Medulla oblongata (tissue), 1 donor: ENCODE measurements at regions not wholly inside any gene's neighbourhood (a gene's known extent, or its start where the extent isn't known, plus 50 kb on each side); places are given as distances from the start of the nearest gene placed in this dataset.
"Not testable (repeated sequence)": the region's sequence is repeated elsewhere in the genome, so short reads cannot be mapped to it uniquely, and the experiment has no call there.

Source experiments
- DNase-seq: peaks from one replicate; pipeline ENCODE4 v3.0.0-alpha.2; 2015; ENCODE audit errors: extremely low spot score

- DNase-seq, result no peak
Observed at GRCh38 chrX:115402299-115402698, 112.8 kb downstream of the LUZP4 start.

- no peak for DNase-seq
Observed at GRCh38 chrX:115408771-115409400, 119.4 kb downstream of the LUZP4 start.

GRCh38 chrX:115409551-115409950, 120.0 kb downstream of the LUZP4 start:
- no peak for DNase-seq

DNA sequence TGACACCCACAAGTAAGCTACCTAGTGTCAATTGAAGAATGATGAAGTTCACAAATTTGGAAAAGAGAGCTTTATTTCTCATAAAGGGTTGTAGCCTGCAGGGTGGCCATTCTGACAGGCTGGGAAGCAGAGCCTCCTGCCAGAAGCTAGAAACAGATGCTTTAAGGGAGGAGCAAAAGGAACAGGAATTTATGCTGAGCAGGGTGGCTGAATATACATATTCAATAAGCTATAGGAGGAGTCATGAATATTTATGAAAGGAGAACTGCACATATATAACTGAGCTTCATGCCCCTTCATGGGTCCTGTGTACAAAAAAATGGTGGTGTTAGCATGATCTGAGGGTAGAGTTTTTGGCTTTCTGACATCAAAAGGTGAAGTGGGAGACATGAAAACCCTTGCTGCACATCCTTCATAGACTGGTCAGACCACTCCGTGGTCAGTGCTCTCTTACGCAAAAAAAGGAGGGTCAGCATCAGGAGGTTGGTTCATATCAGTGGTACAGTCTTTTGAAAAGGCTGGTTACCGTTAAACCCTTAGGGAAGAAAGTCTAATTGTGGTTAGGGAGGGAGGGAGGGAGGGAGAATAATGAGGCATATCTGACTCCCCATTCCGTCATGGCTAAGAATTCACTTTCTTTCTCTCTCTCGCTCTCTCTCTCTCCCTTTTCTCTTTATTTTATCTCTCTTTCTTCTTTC, 121.4 kb downstream of the LUZP4 start:
- no peak for DNase-seq

DNA sequence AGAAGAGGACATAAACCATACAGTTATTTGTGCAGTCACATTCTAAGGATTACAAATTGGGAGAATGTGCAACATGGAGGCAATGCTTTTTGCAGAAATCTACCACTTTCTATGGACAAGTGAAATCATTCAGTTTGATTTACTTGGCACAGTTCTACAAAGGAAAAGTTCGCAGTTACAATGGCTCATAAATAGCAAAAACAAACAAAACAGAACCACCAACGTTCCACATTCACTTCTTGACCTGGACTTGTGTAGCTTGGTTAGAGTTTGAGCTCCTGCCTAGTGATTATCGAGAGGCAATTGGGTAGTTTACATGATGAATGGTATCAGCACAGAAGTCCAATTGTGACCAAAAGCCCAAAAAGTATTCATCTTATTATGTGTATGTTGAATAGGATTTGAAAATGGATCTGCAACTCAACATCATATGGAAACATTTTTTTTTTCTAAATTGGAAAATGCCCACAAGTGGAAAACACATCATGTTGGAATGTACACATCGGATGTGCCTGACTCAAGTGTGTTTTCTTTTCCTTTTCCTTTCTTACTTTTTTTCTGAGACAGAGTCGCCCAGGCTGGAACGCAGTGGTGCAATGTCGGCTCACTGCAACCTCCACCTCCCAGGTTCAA, 123.8 kb downstream of the LUZP4 start:
- DNase-seq, result no peak

GRCh38 chrX:115419069-115419468, 129.6 kb downstream of the LUZP4 start:
- no peak for DNase-seq

DNA sequence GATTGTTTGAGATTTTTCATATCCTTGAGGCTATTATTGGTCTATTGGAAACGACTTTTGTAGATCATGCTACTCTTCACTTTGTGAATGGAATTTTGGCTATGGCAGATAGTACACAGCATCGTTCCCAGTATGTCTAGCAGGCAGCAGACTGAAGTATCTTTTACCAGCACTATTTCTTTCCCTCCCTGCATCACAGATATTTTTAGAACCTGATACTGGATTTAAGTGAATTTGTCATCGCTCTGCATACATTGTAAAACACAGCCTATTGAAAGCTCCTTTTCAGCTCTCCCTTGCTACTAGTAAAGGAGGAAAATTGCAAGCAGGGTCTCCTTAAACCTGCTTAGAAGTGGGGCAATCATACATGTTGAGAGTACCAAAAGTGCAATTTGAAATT, 133.6 kb downstream of the LUZP4 start:
- DNase-seq, result no peak

DNA sequence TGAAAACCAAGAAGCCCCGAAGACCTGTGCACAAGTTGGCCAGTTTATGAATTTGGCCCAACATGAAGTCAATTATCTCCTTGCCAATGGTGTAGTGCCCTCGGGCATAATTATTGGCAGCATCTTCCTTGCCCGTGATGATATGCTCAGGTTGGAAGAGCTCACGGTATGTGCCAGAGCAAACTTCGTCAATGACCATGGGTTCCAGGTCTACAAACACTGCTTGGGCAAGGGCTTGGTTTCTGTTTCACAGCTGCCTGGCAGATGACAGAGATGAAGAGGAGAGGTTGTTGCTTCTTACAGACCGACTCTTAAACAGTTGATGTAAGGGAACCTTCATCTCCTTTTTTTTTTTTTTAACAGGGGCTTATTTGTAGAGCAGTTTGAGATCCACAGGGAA, 135.6 kb upstream of the PLS3 start:
- DNase-seq, result no peak

- DNase-seq, result no peak
Observed at GRCh38 chrX:115427861-115428410, 133.0 kb upstream of the PLS3 start.

GRCh38 chrX:115434834-115435233, 126.1 kb upstream of the PLS3 start:
- DNase-seq, result not testable (repeated sequence)

GRCh38 chrX:115437841-115438595, 123.0 kb upstream of the PLS3 start:
- no peak for DNase-seq

GRCh38 chrX:115448146-115448545, 112.8 kb upstream of the PLS3 start:
- no peak for DNase-seq

DNA sequence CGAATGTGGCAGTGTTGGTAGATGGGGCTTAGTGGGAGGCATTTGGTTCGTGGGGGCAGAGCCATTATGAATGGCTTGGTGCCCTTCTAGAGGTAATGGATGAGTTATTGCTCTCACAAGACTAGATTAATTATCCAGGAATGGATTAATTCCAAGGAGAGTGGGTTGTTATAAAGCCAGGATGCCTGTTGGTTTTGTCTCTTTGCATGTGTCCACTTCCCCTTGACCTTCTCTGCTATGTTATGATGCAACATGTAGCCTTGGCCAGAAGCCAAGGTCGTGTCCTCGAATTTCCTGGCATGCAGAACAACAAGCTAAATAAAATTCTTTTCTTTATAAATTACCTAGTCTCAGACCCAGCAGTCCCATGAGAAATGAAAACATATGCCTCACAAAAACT, 111.2 kb upstream of the PLS3 start:
- DNase-seq, result peak; percentile 2

GRCh38 chrX:115452251-115452650, 108.7 kb upstream of the PLS3 start:
- DNase-seq, result no peak

GRCh38 chrX:115459883-115460880, 100.8 kb upstream of the PLS3 start:
- DNase-seq, result no peak

- DNase-seq, result no peak
Observed at GRCh38 chrX:115462406-115462805, 98.6 kb upstream of the PLS3 start.

DNA sequence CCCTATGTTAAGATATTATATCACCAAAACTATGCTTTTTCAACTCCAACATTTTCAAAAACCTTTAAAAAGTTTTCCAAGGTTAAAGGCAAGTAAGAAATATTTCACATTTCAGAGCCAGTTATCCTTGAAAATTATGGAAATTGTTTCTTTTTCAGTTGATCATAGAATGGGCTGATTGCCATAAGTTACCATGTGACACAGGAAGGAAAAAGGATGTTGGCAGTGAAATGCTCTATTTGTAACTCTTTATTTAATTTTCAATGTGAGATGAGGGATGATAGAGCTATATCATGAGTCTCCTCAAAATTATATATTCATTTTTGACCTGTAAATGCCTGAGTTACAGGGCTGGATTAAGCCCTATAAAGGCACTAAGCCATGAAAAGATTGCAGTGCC, 93.0 kb upstream of the PLS3 start:
- DNase-seq, result no peak

- no peak for DNase-seq
Observed at GRCh38 chrX:115472131-115472530, 88.8 kb upstream of the PLS3 start.

GRCh38 chrX:115486510-115486909, 74.5 kb upstream of the PLS3 start:
- no peak for DNase-seq

DNA sequence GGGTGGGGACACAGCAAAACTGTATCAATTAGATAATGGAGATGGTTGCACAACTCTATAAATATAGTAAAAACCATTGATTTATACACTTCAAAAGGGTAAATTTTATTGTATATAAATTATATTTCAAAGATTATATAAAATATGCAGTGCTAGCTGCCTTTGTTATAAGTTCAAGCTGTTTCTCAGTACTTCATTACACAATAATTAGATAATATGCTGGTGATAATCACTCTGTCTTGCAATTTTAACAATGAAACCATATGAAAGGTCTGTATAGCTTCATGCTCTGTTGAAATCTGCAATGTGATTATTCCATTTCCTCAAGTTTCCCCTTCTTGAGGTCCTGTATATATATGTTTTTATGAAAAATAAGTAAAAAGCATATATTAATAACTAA, 73.4 kb upstream of the PLS3 start:
- no peak for DNase-seq

DNA sequence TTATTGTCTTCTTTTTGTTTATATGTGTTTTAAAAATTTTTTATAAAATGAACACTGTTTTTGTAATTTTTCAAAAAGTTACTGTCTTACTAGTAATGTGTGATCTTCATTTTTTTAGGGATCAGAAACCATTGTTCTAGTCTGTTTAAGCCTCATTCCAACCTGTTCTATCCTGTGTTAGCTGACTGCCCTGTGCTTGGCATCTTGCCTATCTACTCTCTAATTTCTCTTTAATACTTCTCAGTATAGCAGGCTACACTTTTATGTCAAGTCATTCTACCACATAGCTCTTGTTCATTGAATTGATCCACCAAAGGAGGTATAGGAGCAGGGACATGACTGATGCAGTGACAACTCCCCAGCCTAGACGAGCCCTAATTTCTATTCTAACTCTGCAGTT, 70.2 kb upstream of the PLS3 start:
- no peak for DNase-seq
